GM19397 (cell line): ENCODE measurements at regions not wholly inside any gene's neighbourhood (a gene's known extent, or its start where the extent isn't known, plus 50 kb on each side); places are given as distances from the start of the nearest gene placed in this dataset.

Source experiments
- ATAC-seq: cut with Tn5 transposase; IDR thresholded peaks from one replicate; pipeline ENCODE4 v1.9.1; 2021; ENCODE audit warnings: mild to moderate bottlenecking, moderate library complexity; ENCODE audit not compliant: unreplicated experiment

GRCh38 chr6:147126618-147127022 lies 77.6 kb upstream of the STXBP5 start:
- no peak for ATAC-seq

DNA sequence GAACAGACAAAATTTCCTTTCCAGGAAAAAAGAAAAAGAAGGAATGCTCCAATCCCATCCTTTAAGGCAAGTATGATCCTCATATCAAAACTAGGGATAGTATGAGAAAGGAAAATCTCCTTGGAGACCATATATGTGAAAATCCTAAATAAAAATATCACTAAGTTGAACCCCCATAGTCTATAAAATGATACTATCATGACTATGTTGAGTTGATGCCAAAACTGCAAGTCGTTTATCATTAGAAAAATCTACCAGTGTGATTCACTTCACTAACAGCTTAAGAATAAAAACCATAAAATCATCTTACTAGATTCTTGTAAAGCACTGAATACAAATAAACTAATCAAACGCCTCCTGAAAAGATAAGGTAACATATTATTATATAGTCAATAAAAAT lies 76.6 kb upstream of the STXBP5 start:
- no peak for ATAC-seq

DNA sequence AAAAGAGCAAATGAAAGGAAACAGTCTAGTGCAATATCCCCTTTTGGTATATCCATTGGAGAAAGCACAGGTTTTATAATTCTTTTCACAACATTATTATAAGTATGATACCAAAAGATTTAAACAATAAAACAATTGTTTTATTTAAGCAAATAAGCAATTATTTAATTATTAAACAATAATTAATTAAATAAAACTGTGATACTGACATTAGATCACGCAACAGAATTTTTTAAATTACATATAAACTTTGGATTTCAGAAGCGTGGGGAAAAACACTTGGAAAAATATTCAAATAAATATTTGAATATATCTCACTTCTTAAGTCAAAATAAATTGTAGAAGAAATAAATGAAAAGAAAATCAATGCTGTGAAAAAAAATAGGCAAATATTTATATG lies 76.2 kb upstream of the STXBP5 start:
- no peak for ATAC-seq

GRCh38 chr6:147131532-147132128 lies 72.6 kb upstream of the STXBP5 start:
- ATAC-seq, result no peak

DNA sequence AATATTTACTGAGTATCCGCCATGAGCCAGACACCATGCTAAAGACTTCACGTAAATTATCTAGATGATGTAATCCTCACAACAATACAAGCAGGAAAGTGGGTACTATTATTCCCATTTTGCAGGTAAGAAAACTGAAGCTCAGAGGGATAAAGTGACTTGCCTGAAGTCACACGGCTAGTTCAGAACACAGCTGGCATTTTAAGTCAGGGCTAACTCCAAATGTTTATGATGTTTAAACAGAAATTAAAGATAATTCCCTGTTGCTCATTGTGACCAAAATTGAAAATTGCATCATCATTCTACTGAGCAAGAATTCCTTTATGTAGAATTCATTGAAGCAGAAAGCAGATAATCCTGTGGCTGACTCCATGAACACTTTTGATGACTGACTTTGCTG lies 71.3 kb upstream of the STXBP5 start:
- no peak for ATAC-seq

DNA sequence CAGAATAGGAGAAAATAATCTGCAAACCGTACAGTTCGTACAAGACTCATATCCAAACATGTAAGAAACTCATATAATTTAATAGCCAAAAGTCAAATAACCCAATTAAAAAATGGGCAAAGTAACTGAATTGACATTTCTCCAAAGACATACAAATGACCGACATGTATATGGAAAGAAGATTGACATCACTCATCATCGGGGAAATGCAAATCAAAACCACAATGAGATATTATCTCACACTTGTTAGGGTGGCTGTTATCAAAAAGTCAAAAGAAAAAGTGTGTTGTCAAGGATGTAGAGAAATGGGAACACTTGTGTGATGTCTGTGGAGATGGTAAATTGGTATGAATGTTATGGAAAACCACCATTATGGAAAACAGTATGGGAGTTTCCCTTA lies 70.5 kb upstream of the STXBP5 start:
- ATAC-seq, result no peak

- ATAC-seq, result no peak
These were observed 69.0 kb upstream of the STXBP5 start for GRCh38 chr6:147135211-147135681.

GRCh38 chr6:147136057-147136456 lies 68.2 kb upstream of the STXBP5 start:
- no peak for ATAC-seq

DNA sequence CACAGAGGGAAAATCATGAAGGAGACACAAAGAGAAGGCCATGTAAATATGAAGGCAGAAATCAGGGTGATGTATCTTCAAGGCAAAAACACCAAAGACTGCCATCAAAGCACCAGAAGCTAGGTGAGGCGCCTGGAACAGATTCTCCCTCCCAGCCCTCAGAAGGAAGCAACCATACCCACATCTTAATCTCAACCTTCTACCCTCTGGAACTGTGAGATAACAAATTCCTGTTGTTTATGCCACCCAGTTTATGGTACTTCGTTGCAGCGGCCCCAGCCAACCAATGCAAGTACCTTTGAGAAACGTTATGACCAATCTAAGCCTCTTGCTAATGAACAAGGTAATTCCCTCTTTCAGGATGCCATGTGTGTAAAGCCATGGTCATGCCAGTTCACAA lies 66.2 kb upstream of the STXBP5 start:
- no peak for ATAC-seq

GRCh38 chr6:147138835-147139234 lies 65.4 kb upstream of the STXBP5 start:
- no peak for ATAC-seq

DNA sequence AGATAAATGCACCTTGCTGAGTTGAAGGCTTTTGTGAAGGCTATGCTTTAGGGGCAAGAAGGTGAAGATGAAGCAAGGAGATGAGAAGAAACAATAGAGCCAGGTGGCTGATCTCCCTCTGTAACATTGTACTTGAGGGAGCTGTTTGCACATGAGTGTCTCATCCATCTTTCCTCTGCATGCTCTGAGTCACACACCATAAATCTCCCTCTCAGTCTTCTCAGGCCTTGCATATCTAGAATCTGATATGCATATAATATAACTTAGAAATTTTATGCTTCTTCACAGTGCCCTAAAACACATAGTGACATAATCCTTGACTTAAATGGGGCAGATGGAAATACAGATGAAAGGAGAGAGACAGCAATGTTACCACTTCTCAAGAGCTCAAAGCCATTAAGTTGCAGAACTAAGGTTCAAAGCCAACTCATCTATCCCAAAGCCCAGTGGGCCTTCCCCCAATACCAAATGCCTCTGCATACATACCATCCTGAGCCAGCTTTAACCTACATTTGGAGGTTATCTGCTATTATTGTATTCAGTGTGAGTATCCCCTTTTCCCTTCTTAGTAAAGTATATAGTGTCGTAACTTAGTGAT lies 62.4 kb upstream of the STXBP5 start:
- no peak for ATAC-seq

GRCh38 chr6:147142684-147143245 lies 61.5 kb upstream of the STXBP5 start:
- no peak for ATAC-seq

DNA sequence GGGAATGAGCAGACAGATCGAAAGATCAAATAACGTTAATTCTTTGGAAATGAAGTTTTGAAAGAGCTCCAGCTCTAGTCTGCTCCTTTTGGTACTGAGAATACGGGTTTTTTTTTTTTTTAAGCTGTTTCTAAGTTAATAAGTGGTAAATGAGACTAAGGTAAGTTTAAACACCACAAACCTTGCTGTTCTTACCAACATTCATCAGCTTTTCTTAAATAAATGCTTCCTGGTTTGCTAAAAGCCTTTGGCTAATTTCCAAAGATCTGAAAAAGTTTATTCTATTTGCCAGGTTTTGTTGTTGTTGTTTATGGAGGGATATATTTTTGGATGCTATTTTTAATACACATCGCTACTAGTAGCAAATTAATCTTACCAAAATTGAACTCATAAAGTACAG lies 55.1 kb upstream of the STXBP5 start:
- no peak for ATAC-seq

GRCh38 chr6:147149826-147150225 lies 54.4 kb upstream of the STXBP5 start:
- no peak for ATAC-seq

- no peak for ATAC-seq
These were observed 53.9 kb upstream of the STXBP5 start for GRCh38 chr6:147150293-147150692.
